Progenitor cell of endocrine pancreas (in vitro differentiated cells): ENCODE measurements at regions not wholly inside any gene's neighbourhood (a gene's known extent, or its start where the extent isn't known, plus 50 kb on each side); places are given as distances from the start of the nearest gene placed in this dataset.

ENCODE experiments used
- DNase-seq: peaks from one replicate; pipeline ENCODE4 v3.0.0; 2021; ENCODE audit warnings: low spot score; ENCODE audit not compliant: unreplicated experiment
- H3K27ac Mint-ChIP-seq: 2 replicates; pipeline ENCODE4 v1.8.0; 2021; ENCODE audit warnings: mild to moderate bottlenecking, moderate library complexity, mixed read lengths
- H3K27me3 Mint-ChIP-seq: 2 replicates; pipeline ENCODE4 v1.8.0; 2021; ENCODE audit warnings: mixed read lengths
- H3K36me3 Mint-ChIP-seq: 2 replicates; pipeline ENCODE4 v1.8.0; 2022; ENCODE audit warnings: mixed read lengths; ENCODE audit not compliant: insufficient read depth
- H3K4me1 Mint-ChIP-seq: 2 replicates; pipeline ENCODE4 v1.8.0; 2021; ENCODE audit warnings: low read depth, mixed read lengths
- H3K4me3 Mint-ChIP-seq: 2 replicates; pipeline ENCODE4 v1.8.0; 2021; ENCODE audit warnings: low read depth, mild to moderate bottlenecking, moderate library complexity, mixed read lengths
- H3K9me3 Mint-ChIP-seq: 2 replicates; pipeline ENCODE4 v1.8.0; 2021; ENCODE audit warnings: low read depth, mixed read lengths
- TF ChIP-seq, protein P1 (sequence below): fragments of 200-600 bp; sonication (generic); IDR thresholded peaks from one replicate; pipeline ENCODE4 v1.5.0; 2021; ENCODE audit warnings: antibody characterized with exemption, mild to moderate bottlenecking; ENCODE audit not compliant: unreplicated experiment

DNA sequence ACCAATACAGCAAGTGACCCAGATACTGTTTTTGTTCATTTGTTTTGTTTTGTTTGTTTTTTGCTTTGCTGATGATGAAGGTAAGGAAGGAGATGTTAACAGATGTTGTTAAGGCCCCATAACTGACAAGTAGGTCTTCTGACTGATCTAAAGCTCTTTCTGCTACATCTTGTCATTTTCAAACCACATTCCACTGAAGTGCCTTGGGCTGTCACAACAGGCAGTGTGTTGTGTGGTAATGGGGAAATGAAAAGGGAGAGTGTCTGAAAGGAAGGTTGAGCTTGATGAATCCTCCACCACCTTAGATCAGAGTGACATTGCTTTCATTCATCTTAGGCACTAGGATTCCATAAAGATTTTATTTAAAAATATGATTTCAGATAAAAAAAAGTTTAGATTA lies 479.4 kb upstream of the SYNCRIP start:
- no peaks in the 10 kb centered on the region for H3K36me3 Mint-ChIP-seq

GRCh38 chr6:86118271-86118670 lies 475.6 kb upstream of the SYNCRIP start:
- Mint-ChIP-seq H3K36me3 (no peaks in the 10 kb centered on the region), H3K27me3 (no peaks in the 10 kb centered on the region), H3K4me3 (no peak overlapping the region), H3K27ac (no peak overlapping the region), H3K9me3 (no peaks in the 10 kb centered on the region), H3K4me1 (no peaks in the 10 kb centered on the region)
- no peak for DNase-seq
- TF ChIP-seq, protein P1, sequence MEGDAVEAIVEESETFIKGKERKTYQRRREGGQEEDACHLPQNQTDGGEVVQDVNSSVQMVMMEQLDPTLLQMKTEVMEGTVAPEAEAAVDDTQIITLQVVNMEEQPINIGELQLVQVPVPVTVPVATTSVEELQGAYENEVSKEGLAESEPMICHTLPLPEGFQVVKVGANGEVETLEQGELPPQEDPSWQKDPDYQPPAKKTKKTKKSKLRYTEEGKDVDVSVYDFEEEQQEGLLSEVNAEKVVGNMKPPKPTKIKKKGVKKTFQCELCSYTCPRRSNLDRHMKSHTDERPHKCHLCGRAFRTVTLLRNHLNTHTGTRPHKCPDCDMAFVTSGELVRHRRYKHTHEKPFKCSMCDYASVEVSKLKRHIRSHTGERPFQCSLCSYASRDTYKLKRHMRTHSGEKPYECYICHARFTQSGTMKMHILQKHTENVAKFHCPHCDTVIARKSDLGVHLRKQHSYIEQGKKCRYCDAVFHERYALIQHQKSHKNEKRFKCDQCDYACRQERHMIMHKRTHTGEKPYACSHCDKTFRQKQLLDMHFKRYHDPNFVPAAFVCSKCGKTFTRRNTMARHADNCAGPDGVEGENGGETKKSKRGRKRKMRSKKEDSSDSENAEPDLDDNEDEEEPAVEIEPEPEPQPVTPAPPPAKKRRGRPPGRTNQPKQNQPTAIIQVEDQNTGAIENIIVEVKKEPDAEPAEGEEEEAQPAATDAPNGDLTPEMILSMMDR, result no peak

More for the DNA sequence above, 479.4 kb upstream of the SYNCRIP start:
- no peaks in the 10 kb centered on the region for H3K27me3 Mint-ChIP-seq
- no peaks in the 10 kb centered on the region for H3K9me3 Mint-ChIP-seq
- TF ChIP-seq, protein P1, result no peak
- H3K27ac Mint-ChIP-seq, result no peak overlapping the region
- H3K4me1 Mint-ChIP-seq, result no peaks in the 10 kb centered on the region
- no peak overlapping the region for H3K4me3 Mint-ChIP-seq
- no peak for DNase-seq

- Mint-ChIP-seq H3K4me1 (no peaks in the 10 kb centered on the region), H3K27me3 (no peaks in the 10 kb centered on the region)
- TF ChIP-seq, protein P1, result no peak
These were observed 465.3 kb upstream of the SYNCRIP start for GRCh38 chr6:86107985-86108384.

GRCh38 chr6:86087954-86088353 lies 445.3 kb upstream of the SYNCRIP start:
- Mint-ChIP-seq H3K9me3 (peaks cover 13% of the 10 kb centered on the region), H3K36me3 (no peaks in the 10 kb centered on the region), H3K4me1 (no peaks in the 10 kb centered on the region), H3K27ac (no peak overlapping the region), H3K4me3 (no peak overlapping the region), H3K27me3 (no peaks in the 10 kb centered on the region)
- no peak for DNase-seq
- TF ChIP-seq, protein P1, result no peak

More at GRCh38 chr6:86107985-86108384, 465.3 kb upstream of the SYNCRIP start:
- Mint-ChIP-seq H3K36me3 (peaks cover 1% of the 10 kb centered on the region), H3K9me3 (peaks cover 13% of the 10 kb centered on the region), H3K27ac (no peak overlapping the region), H3K4me3 (no peak overlapping the region)
- no peak for DNase-seq

DNA sequence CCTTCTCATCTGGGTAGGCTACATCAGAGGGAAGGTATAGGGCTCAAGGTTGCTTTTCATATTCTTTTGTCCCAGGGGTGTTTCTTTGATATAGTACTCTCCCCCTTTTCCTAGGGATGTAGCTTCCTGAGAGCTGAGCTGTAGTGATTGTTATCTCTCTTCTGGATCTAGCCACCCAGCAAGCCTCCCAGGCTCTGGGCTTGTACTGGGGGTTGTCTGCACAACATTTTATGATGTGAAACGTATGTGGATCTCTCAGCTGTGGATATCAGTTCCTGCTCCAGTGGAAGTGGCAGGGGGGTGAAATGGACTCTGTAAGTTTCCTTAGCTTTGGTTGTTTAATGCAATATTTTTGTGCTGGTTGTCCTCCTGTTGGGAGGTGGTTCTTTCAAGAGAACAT lies 437.3 kb upstream of the SYNCRIP start:
- no peak overlapping the region for H3K4me3 Mint-ChIP-seq
- DNase-seq, result no peak
- no peaks in the 10 kb centered on the region for H3K27me3 Mint-ChIP-seq
- peaks cover 24% of the 10 kb centered on the region for H3K9me3 Mint-ChIP-seq
- H3K36me3 Mint-ChIP-seq, result no peaks in the 10 kb centered on the region
- no peak overlapping the region for H3K27ac Mint-ChIP-seq
- H3K4me1 Mint-ChIP-seq, result no peaks in the 10 kb centered on the region
- TF ChIP-seq, protein P1, result no peak
